ENCODE measurements at regions not wholly inside any gene's neighbourhood (a gene's known extent, or its start where the extent isn't known, plus 50 kb on each side); places are given as distances from the start of the nearest gene placed in this dataset.

GRCh38 chr5:26669031-26669430, 369.4 kb downstream of the CDH9 start:
- TF ChIP-seq CTCF (IDR thresholded peaks at IDR 0.05; ENCODE audit: low read depth, low read length) (no peak), POLR2A (IDR thresholded peaks at IDR 0.05; ENCODE audit: extremely low read depth, insufficient read length) (no peak)

Measured in NB4 (cell line).